ENCODE measurements at regions not wholly inside any gene's neighbourhood (a gene's known extent, or its start where the extent isn't known, plus 50 kb on each side); places are given as distances from the start of the nearest gene placed in this dataset.
"Not testable (repeated sequence)": the region's sequence is repeated elsewhere in the genome, so short reads cannot be mapped to it uniquely, and the experiment has no call there.

- H3K4me1 Mint-ChIP-seq (ENCODE audit: low read depth), result no peaks in the 10 kb centered on the region
- no peaks in the 10 kb centered on the region for H3K36me3 Mint-ChIP-seq (ENCODE audit: insufficient read depth)
- DNase-seq, result no peak
- H3K27me3 Mint-ChIP-seq (ENCODE audit: low read depth), result no peaks in the 10 kb centered on the region
- no peak for ATAC-seq
- no peak overlapping the region for H3K4me3 Mint-ChIP-seq
- H3K9me3 Mint-ChIP-seq, result peaks cover 6% of the 10 kb centered on the region
These were observed 675.1 kb downstream of the HTR1B start for GRCh38 chr6:76788155-76788554.

- no peak for ATAC-seq
- Mint-ChIP-seq H3K36me3 (ENCODE audit: insufficient read depth) (no peaks in the 10 kb centered on the region), H3K9me3 (no peaks in the 10 kb centered on the region), H3K4me3 (no peak overlapping the region), H3K4me1 (ENCODE audit: low read depth) (no peaks in the 10 kb centered on the region), H3K27me3 (ENCODE audit: low read depth) (no peaks in the 10 kb centered on the region)
- no peak for DNase-seq
These were observed 684.2 kb downstream of the HTR1B start for GRCh38 chr6:76779068-76779467.

GRCh38 chr6:76776876-76777275, 686.4 kb downstream of the HTR1B start:
- Mint-ChIP-seq H3K27me3 (ENCODE audit: low read depth) (no peaks in the 10 kb centered on the region), H3K4me3 (no peak overlapping the region), H3K36me3 (ENCODE audit: insufficient read depth) (no peaks in the 10 kb centered on the region), H3K4me1 (ENCODE audit: low read depth) (no peaks in the 10 kb centered on the region), H3K9me3 (no peaks in the 10 kb centered on the region)
- no peak for DNase-seq
- no peak for ATAC-seq

- Mint-ChIP-seq H3K27me3 (ENCODE audit: low read depth) (no peaks in the 10 kb centered on the region), H3K4me1 (ENCODE audit: low read depth) (no peaks in the 10 kb centered on the region), H3K36me3 (ENCODE audit: insufficient read depth) (no peaks in the 10 kb centered on the region), H3K9me3 (no peaks in the 10 kb centered on the region), H3K4me3 (no peak overlapping the region)
- DNase-seq (no peak), ATAC-seq (no peak)
These were observed 688.4 kb downstream of the HTR1B start for GRCh38 chr6:76774781-76775384.

GRCh38 chr6:76772951-76773350, 690.3 kb downstream of the HTR1B start:
- no peaks in the 10 kb centered on the region for H3K4me1 Mint-ChIP-seq (ENCODE audit: low read depth)
- DNase-seq (no peak), ATAC-seq (no peak)
- H3K36me3 Mint-ChIP-seq (ENCODE audit: insufficient read depth), result no peaks in the 10 kb centered on the region
- no peaks in the 10 kb centered on the region for H3K27me3 Mint-ChIP-seq (ENCODE audit: low read depth)
- no peak overlapping the region for H3K4me3 Mint-ChIP-seq
- H3K9me3 Mint-ChIP-seq, result no peaks in the 10 kb centered on the region

GRCh38 chr6:76771059-76771634, 692.1 kb downstream of the HTR1B start:
- no peaks in the 10 kb centered on the region for H3K27me3 Mint-ChIP-seq (ENCODE audit: low read depth)
- no peak for DNase-seq
- ATAC-seq, result no peak
- no peaks in the 10 kb centered on the region for H3K36me3 Mint-ChIP-seq (ENCODE audit: insufficient read depth)
- H3K4me3 Mint-ChIP-seq, result no peak overlapping the region
- H3K4me1 Mint-ChIP-seq (ENCODE audit: low read depth), result no peaks in the 10 kb centered on the region
- no peaks in the 10 kb centered on the region for H3K9me3 Mint-ChIP-seq

- no peak for DNase-seq
- H3K4me1 Mint-ChIP-seq (ENCODE audit: low read depth), result no peaks in the 10 kb centered on the region
- H3K36me3 Mint-ChIP-seq (ENCODE audit: insufficient read depth), result no peaks in the 10 kb centered on the region
- H3K27me3 Mint-ChIP-seq (ENCODE audit: low read depth), result no peaks in the 10 kb centered on the region
- no peak for ATAC-seq
- H3K4me3 Mint-ChIP-seq, result no peak overlapping the region
- no peaks in the 10 kb centered on the region for H3K9me3 Mint-ChIP-seq
These were observed 693.0 kb downstream of the HTR1B start for GRCh38 chr6:76770281-76770680.

GRCh38 chr6:76768556-76768955, 694.7 kb downstream of the HTR1B start:
- Mint-ChIP-seq H3K27me3 (ENCODE audit: low read depth) (no peaks in the 10 kb centered on the region), H3K4me3 (no peak overlapping the region), H3K4me1 (ENCODE audit: low read depth) (no peaks in the 10 kb centered on the region), H3K36me3 (ENCODE audit: insufficient read depth) (no peaks in the 10 kb centered on the region), H3K9me3 (no peaks in the 10 kb centered on the region)
- ATAC-seq (no peak), DNase-seq (no peak)

GRCh38 chr6:76764057-76764456, 691.6 kb upstream of the IMPG1 start:
- DNase-seq, result no peak
- Mint-ChIP-seq H3K4me1 (ENCODE audit: low read depth) (no peaks in the 10 kb centered on the region), H3K27me3 (ENCODE audit: low read depth) (no peaks in the 10 kb centered on the region), H3K9me3 (peaks cover 8% of the 10 kb centered on the region), H3K4me3 (no peak overlapping the region), H3K36me3 (ENCODE audit: insufficient read depth) (no peaks in the 10 kb centered on the region)
- ATAC-seq, result no peak

- peaks cover 5% of the 10 kb centered on the region for H3K9me3 Mint-ChIP-seq
- H3K36me3 Mint-ChIP-seq (ENCODE audit: insufficient read depth), result no peaks in the 10 kb centered on the region
- DNase-seq, result no peak
- no peaks in the 10 kb centered on the region for H3K4me1 Mint-ChIP-seq (ENCODE audit: low read depth)
- no peak for ATAC-seq
- H3K27me3 Mint-ChIP-seq (ENCODE audit: low read depth), result peaks cover 3% of the 10 kb centered on the region
- H3K4me3 Mint-ChIP-seq, result no peak overlapping the region
These were observed 680.4 kb upstream of the IMPG1 start for GRCh38 chr6:76752841-76753240.

- H3K4me3 Mint-ChIP-seq; ATAC-seq; H3K36me3 Mint-ChIP-seq (ENCODE audit: insufficient read depth); DNase-seq; H3K9me3 Mint-ChIP-seq; H3K4me1 Mint-ChIP-seq (ENCODE audit: low read depth); H3K27me3 Mint-ChIP-seq (ENCODE audit: low read depth): not testable (repeated sequence)
These were observed 672.9 kb upstream of the IMPG1 start for GRCh38 chr6:76745388-76745787.

- not testable (repeated sequence) for H3K4me3 Mint-ChIP-seq; DNase-seq; H3K4me1 Mint-ChIP-seq (ENCODE audit: low read depth)
These were observed 671.8 kb upstream of the IMPG1 start for GRCh38 chr6:76744151-76744720.

GRCh38 chr6:76742919-76743318, 670.5 kb upstream of the IMPG1 start:
- H3K4me1 Mint-ChIP-seq (ENCODE audit: low read depth), result no peaks in the 10 kb centered on the region
- DNase-seq (no peak), ATAC-seq (no peak)
- no peaks in the 10 kb centered on the region for H3K36me3 Mint-ChIP-seq (ENCODE audit: insufficient read depth)
- no peaks in the 10 kb centered on the region for H3K27me3 Mint-ChIP-seq (ENCODE audit: low read depth)
- H3K9me3 Mint-ChIP-seq, result no peaks in the 10 kb centered on the region
- no peak overlapping the region for H3K4me3 Mint-ChIP-seq

More at GRCh38 chr6:76744151-76744720, 671.8 kb upstream of the IMPG1 start:
- not testable (repeated sequence) for H3K27me3 Mint-ChIP-seq (ENCODE audit: low read depth); ATAC-seq; H3K9me3 Mint-ChIP-seq; H3K36me3 Mint-ChIP-seq (ENCODE audit: insufficient read depth)

GRCh38 chr6:76719449-76719848, 647.0 kb upstream of the IMPG1 start:
- H3K36me3 Mint-ChIP-seq (ENCODE audit: insufficient read depth), result no peaks in the 10 kb centered on the region
- no peak overlapping the region for H3K4me3 Mint-ChIP-seq
- ATAC-seq (no peak), DNase-seq (no peak)
- no peaks in the 10 kb centered on the region for H3K27me3 Mint-ChIP-seq (ENCODE audit: low read depth)
- H3K9me3 Mint-ChIP-seq, result peaks cover 11% of the 10 kb centered on the region
- no peaks in the 10 kb centered on the region for H3K4me1 Mint-ChIP-seq (ENCODE audit: low read depth)

GRCh38 chr6:76708641-76709331, 636.3 kb upstream of the IMPG1 start:
- ATAC-seq (no peak), DNase-seq (no peak)
- no peak overlapping the region for H3K4me3 Mint-ChIP-seq
- H3K36me3 Mint-ChIP-seq (ENCODE audit: insufficient read depth), result no peaks in the 10 kb centered on the region
- H3K9me3 Mint-ChIP-seq, result no peaks in the 10 kb centered on the region
- no peaks in the 10 kb centered on the region for H3K4me1 Mint-ChIP-seq (ENCODE audit: low read depth)
- H3K27me3 Mint-ChIP-seq (ENCODE audit: low read depth), result no peaks in the 10 kb centered on the region

Measured in activated T-cell treated with anti-CD3 and anti-CD28 coated beads, Interleukin-2, amount 50 U/mL, for 4 hours (primary cell).